ENCODE measurements at regions not wholly inside any gene's neighbourhood (a gene's known extent, or its start where the extent isn't known, plus 50 kb on each side); places are given as distances from the start of the nearest gene placed in this dataset.

DNA sequence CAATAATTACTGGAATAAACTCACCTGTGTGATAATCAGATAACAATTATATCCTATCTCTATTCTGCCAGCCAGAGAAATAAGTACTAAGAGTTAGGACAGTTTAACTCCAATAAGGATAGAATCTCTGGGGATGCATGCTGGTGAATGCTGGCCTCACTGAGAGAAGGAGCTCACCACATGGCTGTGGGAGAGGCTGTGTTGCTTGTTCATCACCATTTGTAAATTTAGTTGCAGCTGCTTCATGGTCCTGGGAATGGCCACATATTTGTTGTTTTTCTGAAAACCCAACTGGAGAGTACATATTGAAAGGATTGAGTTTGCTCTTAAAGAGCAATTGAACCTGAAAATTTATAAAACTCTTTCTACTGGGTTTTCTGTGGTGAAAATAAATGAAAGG, 207.3 kb downstream of the NECTIN3 start:
- no peak for TF ChIP-seq EZH2 (IDR thresholded peaks at IDR 0.05; ENCODE audit: low read depth, unreplicated experiment)
- TF ChIP-seq, protein P1, sequence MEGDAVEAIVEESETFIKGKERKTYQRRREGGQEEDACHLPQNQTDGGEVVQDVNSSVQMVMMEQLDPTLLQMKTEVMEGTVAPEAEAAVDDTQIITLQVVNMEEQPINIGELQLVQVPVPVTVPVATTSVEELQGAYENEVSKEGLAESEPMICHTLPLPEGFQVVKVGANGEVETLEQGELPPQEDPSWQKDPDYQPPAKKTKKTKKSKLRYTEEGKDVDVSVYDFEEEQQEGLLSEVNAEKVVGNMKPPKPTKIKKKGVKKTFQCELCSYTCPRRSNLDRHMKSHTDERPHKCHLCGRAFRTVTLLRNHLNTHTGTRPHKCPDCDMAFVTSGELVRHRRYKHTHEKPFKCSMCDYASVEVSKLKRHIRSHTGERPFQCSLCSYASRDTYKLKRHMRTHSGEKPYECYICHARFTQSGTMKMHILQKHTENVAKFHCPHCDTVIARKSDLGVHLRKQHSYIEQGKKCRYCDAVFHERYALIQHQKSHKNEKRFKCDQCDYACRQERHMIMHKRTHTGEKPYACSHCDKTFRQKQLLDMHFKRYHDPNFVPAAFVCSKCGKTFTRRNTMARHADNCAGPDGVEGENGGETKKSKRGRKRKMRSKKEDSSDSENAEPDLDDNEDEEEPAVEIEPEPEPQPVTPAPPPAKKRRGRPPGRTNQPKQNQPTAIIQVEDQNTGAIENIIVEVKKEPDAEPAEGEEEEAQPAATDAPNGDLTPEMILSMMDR (conservative IDR thresholded peaks at IDR 0.05; ENCODE audit: low read depth in 2 of 2), result no peak
- no peak for TF ChIP-seq EZH2phosphoT487 (IDR thresholded peaks at IDR 0.05; ENCODE audit: unreplicated experiment)
- TF ChIP-seq STAT1 (IDR thresholded peaks at IDR 0.05; ENCODE audit: unreplicated experiment), result no peak
- no peak for TF ChIP-seq POLR2AphosphoS5 (IDR thresholded peaks at IDR 0.05; ENCODE audit: low read depth)
- TF ChIP-seq, protein P2, sequence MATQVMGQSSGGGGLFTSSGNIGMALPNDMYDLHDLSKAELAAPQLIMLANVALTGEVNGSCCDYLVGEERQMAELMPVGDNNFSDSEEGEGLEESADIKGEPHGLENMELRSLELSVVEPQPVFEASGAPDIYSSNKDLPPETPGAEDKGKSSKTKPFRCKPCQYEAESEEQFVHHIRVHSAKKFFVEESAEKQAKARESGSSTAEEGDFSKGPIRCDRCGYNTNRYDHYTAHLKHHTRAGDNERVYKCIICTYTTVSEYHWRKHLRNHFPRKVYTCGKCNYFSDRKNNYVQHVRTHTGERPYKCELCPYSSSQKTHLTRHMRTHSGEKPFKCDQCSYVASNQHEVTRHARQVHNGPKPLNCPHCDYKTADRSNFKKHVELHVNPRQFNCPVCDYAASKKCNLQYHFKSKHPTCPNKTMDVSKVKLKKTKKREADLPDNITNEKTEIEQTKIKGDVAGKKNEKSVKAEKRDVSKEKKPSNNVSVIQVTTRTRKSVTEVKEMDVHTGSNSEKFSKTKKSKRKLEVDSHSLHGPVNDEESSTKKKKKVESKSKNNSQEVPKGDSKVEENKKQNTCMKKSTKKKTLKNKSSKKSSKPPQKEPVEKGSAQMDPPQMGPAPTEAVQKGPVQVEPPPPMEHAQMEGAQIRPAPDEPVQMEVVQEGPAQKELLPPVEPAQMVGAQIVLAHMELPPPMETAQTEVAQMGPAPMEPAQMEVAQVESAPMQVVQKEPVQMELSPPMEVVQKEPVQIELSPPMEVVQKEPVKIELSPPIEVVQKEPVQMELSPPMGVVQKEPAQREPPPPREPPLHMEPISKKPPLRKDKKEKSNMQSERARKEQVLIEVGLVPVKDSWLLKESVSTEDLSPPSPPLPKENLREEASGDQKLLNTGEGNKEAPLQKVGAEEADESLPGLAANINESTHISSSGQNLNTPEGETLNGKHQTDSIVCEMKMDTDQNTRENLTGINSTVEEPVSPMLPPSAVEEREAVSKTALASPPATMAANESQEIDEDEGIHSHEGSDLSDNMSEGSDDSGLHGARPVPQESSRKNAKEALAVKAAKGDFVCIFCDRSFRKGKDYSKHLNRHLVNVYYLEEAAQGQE (IDR thresholded peaks at IDR 0.05; ENCODE audit: unreplicated experiment), result no peak
- no peak for TF ChIP-seq CREB1 (CRISPR knock-in tag; IDR thresholded peaks at IDR 0.05; ENCODE audit: low read depth)
- TF ChIP-seq, protein P3, sequence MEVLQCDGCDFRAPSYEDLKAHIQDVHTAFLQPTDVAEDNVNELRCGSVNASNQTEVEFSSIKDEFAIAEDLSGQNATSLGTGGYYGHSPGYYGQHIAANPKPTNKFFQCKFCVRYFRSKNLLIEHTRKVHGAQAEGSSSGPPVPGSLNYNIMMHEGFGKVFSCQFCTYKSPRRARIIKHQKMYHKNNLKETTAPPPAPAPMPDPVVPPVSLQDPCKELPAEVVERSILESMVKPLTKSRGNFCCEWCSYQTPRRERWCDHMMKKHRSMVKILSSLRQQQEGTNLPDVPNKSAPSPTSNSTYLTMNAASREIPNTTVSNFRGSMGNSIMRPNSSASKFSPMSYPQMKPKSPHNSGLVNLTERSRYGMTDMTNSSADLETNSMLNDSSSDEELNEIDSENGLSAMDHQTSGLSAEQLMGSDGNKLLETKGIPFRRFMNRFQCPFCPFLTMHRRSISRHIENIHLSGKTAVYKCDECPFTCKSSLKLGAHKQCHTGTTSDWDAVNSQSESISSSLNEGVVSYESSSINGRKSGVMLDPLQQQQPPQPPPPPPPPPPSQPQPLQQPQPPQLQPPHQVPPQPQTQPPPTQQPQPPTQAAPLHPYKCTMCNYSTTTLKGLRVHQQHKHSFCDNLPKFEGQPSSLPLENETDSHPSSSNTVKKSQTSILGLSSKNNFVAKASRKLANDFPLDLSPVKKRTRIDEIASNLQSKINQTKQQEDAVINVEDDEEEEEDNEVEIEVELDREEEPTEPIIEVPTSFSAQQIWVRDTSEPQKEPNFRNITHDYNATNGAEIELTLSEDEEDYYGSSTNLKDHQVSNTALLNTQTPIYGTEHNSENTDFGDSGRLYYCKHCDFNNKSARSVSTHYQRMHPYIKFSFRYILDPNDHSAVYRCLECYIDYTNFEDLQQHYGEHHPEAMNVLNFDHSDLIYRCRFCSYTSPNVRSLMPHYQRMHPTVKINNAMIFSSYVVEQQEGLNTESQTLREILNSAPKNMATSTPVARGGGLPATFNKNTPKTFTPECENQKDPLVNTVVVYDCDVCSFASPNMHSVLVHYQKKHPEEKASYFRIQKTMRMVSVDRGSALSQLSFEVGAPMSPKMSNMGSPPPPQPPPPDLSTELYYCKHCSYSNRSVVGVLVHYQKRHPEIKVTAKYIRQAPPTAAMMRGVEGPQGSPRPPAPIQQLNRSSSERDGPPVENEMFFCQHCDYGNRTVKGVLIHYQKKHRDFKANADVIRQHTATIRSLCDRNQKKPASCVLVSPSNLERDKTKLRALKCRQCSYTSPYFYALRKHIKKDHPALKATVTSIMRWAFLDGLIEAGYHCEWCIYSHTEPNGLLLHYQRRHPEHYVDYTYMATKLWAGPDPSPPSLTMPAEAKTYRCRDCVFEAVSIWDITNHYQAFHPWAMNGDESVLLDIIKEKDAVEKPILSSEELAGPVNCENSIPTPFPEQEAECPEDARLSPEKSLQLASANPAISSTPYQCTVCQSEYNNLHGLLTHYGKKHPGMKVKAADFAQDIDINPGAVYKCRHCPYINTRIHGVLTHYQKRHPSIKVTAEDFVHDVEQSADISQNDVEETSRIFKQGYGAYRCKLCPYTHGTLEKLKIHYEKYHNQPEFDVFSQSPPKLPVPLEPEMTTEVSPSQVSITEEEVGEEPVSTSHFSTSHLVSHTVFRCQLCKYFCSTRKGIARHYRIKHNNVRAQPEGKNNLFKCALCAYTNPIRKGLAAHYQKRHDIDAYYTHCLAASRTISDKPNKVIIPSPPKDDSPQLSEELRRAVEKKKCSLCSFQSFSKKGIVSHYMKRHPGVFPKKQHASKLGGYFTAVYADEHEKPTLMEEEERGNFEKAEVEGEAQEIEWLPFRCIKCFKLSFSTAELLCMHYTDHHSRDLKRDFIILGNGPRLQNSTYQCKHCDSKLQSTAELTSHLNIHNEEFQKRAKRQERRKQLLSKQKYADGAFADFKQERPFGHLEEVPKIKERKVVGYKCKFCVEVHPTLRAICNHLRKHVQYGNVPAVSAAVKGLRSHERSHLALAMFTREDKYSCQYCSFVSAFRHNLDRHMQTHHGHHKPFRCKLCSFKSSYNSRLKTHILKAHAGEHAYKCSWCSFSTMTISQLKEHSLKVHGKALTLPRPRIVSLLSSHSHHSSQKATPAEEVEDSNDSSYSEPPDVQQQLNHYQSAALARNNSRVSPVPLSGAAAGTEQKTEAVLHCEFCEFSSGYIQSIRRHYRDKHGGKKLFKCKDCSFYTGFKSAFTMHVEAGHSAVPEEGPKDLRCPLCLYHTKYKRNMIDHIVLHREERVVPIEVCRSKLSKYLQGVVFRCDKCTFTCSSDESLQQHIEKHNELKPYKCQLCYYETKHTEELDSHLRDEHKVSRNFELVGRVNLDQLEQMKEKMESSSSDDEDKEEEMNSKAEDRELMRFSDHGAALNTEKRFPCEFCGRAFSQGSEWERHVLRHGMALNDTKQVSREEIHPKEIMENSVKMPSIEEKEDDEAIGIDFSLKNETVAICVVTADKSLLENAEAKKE (CRISPR knock-in tag; IDR thresholded peaks at IDR 0.05), result no peak
- TF ChIP-seq, protein P4, sequence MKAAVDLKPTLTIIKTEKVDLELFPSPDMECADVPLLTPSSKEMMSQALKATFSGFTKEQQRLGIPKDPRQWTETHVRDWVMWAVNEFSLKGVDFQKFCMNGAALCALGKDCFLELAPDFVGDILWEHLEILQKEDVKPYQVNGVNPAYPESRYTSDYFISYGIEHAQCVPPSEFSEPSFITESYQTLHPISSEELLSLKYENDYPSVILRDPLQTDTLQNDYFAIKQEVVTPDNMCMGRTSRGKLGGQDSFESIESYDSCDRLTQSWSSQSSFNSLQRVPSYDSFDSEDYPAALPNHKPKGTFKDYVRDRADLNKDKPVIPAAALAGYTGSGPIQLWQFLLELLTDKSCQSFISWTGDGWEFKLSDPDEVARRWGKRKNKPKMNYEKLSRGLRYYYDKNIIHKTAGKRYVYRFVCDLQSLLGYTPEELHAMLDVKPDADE (IDR thresholded peaks at IDR 0.05), result no peak
- no peak for TF ChIP-seq JUNB (IDR thresholded peaks at IDR 0.05; ENCODE audit: unreplicated experiment)
- no peak for TF ChIP-seq NANOG (IDR thresholded peaks at IDR 0.05; ENCODE audit: borderline replicate concordance)
- TF ChIP-seq ZNF331 (CRISPR knock-in tag; IDR thresholded peaks at IDR 0.05; ENCODE audit: low read depth), result no peak
- no peak for TF ChIP-seq ZNF114 (CRISPR knock-in tag; IDR thresholded peaks at IDR 0.05)
